GM12878 (cell line): ENCODE measurements at regions not wholly inside any gene's neighbourhood (a gene's known extent, or its start where the extent isn't known, plus 50 kb on each side); places are given as distances from the start of the nearest gene placed in this dataset.

ENCODE experiments used
- ATAC-seq: fragments of 200-7000 bp; cut with Tn5 transposase; 3 replicates; pipeline ENCODE4 v1.9.1; 2020; ENCODE audit warnings: mild to moderate bottlenecking, moderate library complexity
- BruUV-seq: library from RNA; stranded (reverse); fragments of 400-500 nt; replicated peaks from 2 replicates; lab custom pipeline; 2021; lab: Mats Ljungman, UMichigan
- CTCF ChIA-PET: fragments of 300-600 bp; sonication (Branson Sonifier 250); formaldehyde crosslinking; extraction: SDS; loops from one replicate; lab custom pipeline; 2021; ENCODE audit warnings: inconsistent platforms; lab: Yijun Ruan, JAX
- POLR2A ChIA-PET: fragments of 350-600 bp; formaldehyde crosslinking; extraction: SDS; loops from one replicate; lab custom pipeline; 2021; ENCODE audit warnings: inconsistent platforms; lab: Charles Lee
- RAD21 ChIA-PET: fragments of 300-600 bp; sonication (Branson Sonifier 250); formaldehyde crosslinking; loops from one replicate; lab custom pipeline; 2023; ENCODE audit warnings: antibody characterized with exemption; ENCODE audit not compliant: unreplicated experiment; lab: Charles Lee
- SMC1A ChIA-PET: fragments of 300-600 bp; sonication (Branson Sonifier 250); formaldehyde crosslinking; loops from one replicate; lab custom pipeline; 2023; ENCODE audit not compliant: unreplicated experiment, uncharacterized antibody; lab: Charles Lee
- DNase-seq: peaks from one replicate; pipeline ENCODE4 v3.0.0-alpha.2; 2011; ENCODE audit warnings: low read depth, low spot score
- FAIRE-seq: peaks from 3 replicates; lab custom pipeline; 2011; peaks lifted over from hg19 to GRCh38; lab: Jason Lieb, UNC
- H2AFZ ChIP-seq: 2 replicates; pipeline ENCODE4 v1.6.0; 2011; ENCODE audit warnings: low read depth, low read length, control low read depth; ENCODE audit not compliant: control insufficient read depth
- H3K27ac ChIP-seq: 2 replicates; pipeline ENCODE4 v1.5.1; 2011; ENCODE audit warnings: control low read depth; ENCODE audit not compliant: control insufficient read depth, insufficient read depth
- H3K27me3 ChIP-seq, 2 experiments: replicated peaks in 1 of 2; 2 replicates each; pipeline versions ENCODE4 v1.6.0 to v1.6.1; 2011; ENCODE audit warnings: low read length in 1 of 2; ENCODE audit not compliant: control insufficient read depth in 2 of 2, insufficient read depth in 2 of 2
- H3K36me3 ChIP-seq, 2 experiments: 2 replicates each; pipeline ENCODE4 v1.5.1; 2011; ENCODE audit warnings: low read length in 1 of 2; ENCODE audit not compliant: control insufficient read depth in 2 of 2, insufficient read depth in 2 of 2
- H3K4me1 ChIP-seq: 2 replicates; pipeline ENCODE4 v1.6.1; 2011; ENCODE audit warnings: mild to moderate bottlenecking, low read length, moderate library complexity, mixed read lengths; ENCODE audit not compliant: control insufficient read depth, insufficient read depth
- H3K4me2 ChIP-seq: 2 replicates; pipeline ENCODE4 v1.6.0; 2011; ENCODE audit warnings: control low read depth; ENCODE audit not compliant: control insufficient read depth, insufficient read depth
- H3K4me3 ChIP-seq: fragments of 200-600 bp; sonication (generic); 2 replicates; pipeline ENCODE4 v1.5.1; 2016
- H3K79me2 ChIP-seq: 2 replicates; pipeline ENCODE4 v1.6.0; 2011; ENCODE audit warnings: low read length; ENCODE audit not compliant: control insufficient read depth, insufficient read depth
- H3K9ac ChIP-seq: 2 replicates; pipeline ENCODE4 v1.8.0; 2011; ENCODE audit warnings: low read length, control low read depth, mixed read lengths; ENCODE audit not compliant: control insufficient read depth, insufficient read depth
- H3K9me3 ChIP-seq: replicated peaks from 3 replicates; pipeline ENCODE4 v1.5.1; 2011; ENCODE audit warnings: mild to moderate bottlenecking, low read length; ENCODE audit not compliant: control insufficient read depth, insufficient read depth
- H4K20me1 ChIP-seq: 2 replicates; pipeline ENCODE4 v1.6.0; 2011; ENCODE audit not compliant: control insufficient read depth, insufficient read depth
- ASH2L ChIP-seq: fragments of 300-600, 200-600 bp; sonication (generic); IDR thresholded peaks from 2 replicates; pipeline ENCODE4 v1.6.1; 2017; ENCODE audit warnings: low read depth, mild to moderate bottlenecking, borderline replicate concordance
- CBX3 ChIP-seq: fragments of 200-600 bp; sonication (generic); IDR thresholded peaks from 2 replicates; pipeline ENCODE4 v1.6.1; 2016; ENCODE audit warnings: low read depth, borderline replicate concordance
- CEBPB ChIP-seq, 2 experiments: fragments of 150-350 bp in 1 of 2; IDR thresholded peaks; 2 replicates each; pipeline ENCODE4 v1.6.1; 2012 to 2014; ENCODE audit warnings: low read depth in 2 of 2, low read length in 2 of 2, borderline replicate concordance in 1 of 2, inconsistent platforms in 1 of 2
- HDGF ChIP-seq: fragments of 450-650 bp; IDR thresholded peaks from 2 replicates; pipeline ENCODE4 v1.6.1; 2016; ENCODE audit warnings: antibody characterized with exemption
- MYB ChIP-seq: fragments of 150-350 bp; IDR thresholded peaks from 2 replicates; pipeline ENCODE4 v1.6.1; 2014; ENCODE audit warnings: mild to moderate bottlenecking, low read depth, low read length, borderline replicate concordance
- MYC ChIP-seq: IDR thresholded peaks from 2 replicates; pipeline ENCODE4 v1.6.1; 2011; ENCODE audit warnings: mild to moderate bottlenecking, low read length, moderate library complexity, inconsistent platforms; ENCODE audit not compliant: insufficient read depth, insufficient replicate concordance, insufficient read length, severe bottlenecking
- NBN ChIP-seq: fragments of 450-650 bp; IDR thresholded peaks from 2 replicates; pipeline ENCODE4 v1.6.1; 2016
- NFYA ChIP-seq: IDR thresholded peaks from 2 replicates; pipeline ENCODE4 v1.6.1; 2011; ENCODE audit warnings: low read depth, mild to moderate bottlenecking, low read length, improper control_type of control experiment, borderline replicate concordance
- SIN3A ChIP-seq: IDR thresholded peaks from 2 replicates; pipeline ENCODE4 v1.6.1; 2012; ENCODE audit warnings: low read depth, low read length, improper control_type of control experiment
- SIX5 ChIP-seq: IDR thresholded peaks from 2 replicates; pipeline ENCODE4 v1.6.1; 2011; ENCODE audit warnings: mild to moderate bottlenecking, low read depth, low read length, moderate library complexity; ENCODE audit not compliant: severe bottlenecking
- SMC3 ChIP-seq: IDR thresholded peaks from 2 replicates; pipeline ENCODE4 v1.6.1; 2011; ENCODE audit warnings: low read length, improper control_type of control experiment, borderline replicate concordance
- SP1 ChIP-seq: IDR thresholded peaks from one replicate; pipeline ENCODE4 v1.6.1; 2011; ENCODE audit warnings: low read depth, low read length
- YY1 ChIP-seq: IDR thresholded peaks from 2 replicates; pipeline ENCODE4 v1.6.1; 2011; ENCODE audit warnings: low read depth, mild to moderate bottlenecking, low read length
- ZBTB11 ChIP-seq: fragments of 450-650 bp; formaldehyde crosslinking; IDR thresholded peaks from 2 replicates; pipeline ENCODE4 v1.5.0; 2022; ENCODE audit warnings: mild to moderate bottlenecking, missing genetic modification characterization
- ZBTB40 ChIP-seq: fragments of 450-650 bp; IDR thresholded peaks from 2 replicates; pipeline ENCODE4 v1.6.1; 2016; ENCODE audit warnings: mild to moderate bottlenecking, moderate library complexity, borderline replicate concordance
- WGBS: methylation state at CpG from one replicate; pipeline ENCODE4 v1.1.6; 2016; ENCODE audit warnings: low lambda C conversion rate; ENCODE audit not compliant: insufficient replicate concordance, insufficient coverage; ENCODE audit errors: missing lambda C conversion rate; 5-methylcytosine and 5-hydroxymethylcytosine counted together
- in situ Hi-C: fragments of 300-500 bp; cut with MboI; formaldehyde crosslinking; loops from 9 replicates; pipeline ENCODE4 v1.14.3; 2018; ENCODE audit warnings: mixed read lengths
- intact Hi-C: fragments of 100-400 bp; cut with micrococcal nuclease; formaldehyde crosslinking; loops from one replicate; pipeline ENCODE4 v1.14.2; 2022; ENCODE audit not compliant: unreplicated experiment

- ChIA-PET RAD21 (no interaction called here), CTCF (no interaction called here), POLR2A (no interaction called here), SMC1A (no interaction called here)
- no peak overlapping the region for H3K27ac ChIP-seq
- no TSS peak for BruUV-seq
- no peaks in the 10 kb centered on the region for H3K27me3 ChIP-seq
- 63% methylated on average over 1 of the region's 1 CpG for WGBS
- FAIRE-seq (no peak), ATAC-seq (no peak), DNase-seq (no peak)
- H3K9ac ChIP-seq: no peak overlapping the region
- no peaks in the 10 kb centered on the region for H4K20me1 ChIP-seq
- no peak overlapping the region for H3K4me2 ChIP-seq
- H2AFZ ChIP-seq: no peak overlapping the region
- H3K4me3 ChIP-seq: no peak overlapping the region
- intact Hi-C loops (no loop called here), in situ Hi-C loops (no loop called here)
- no peaks in the 10 kb centered on the region for H3K9me3 ChIP-seq
- no peaks in the 10 kb centered on the region for H3K4me1 ChIP-seq
- no peaks in the 10 kb centered on the region for H3K36me3 ChIP-seq
- H3K79me2 ChIP-seq: no peaks in the 10 kb centered on the region
- TF ChIP-seq NFYA (no peak), ZBTB40 (no peak), MYB (no peak), SIN3A (no peak), SIX5 (no peak), NBN (no peak), ZBTB11 (CRISPR knock-in tag) (no peak), CEBPB (IDR thresholded peaks at IDR 0.05; ENCODE audit: borderline replicate concordance in 1 of 2, low read depth in 2 of 2, low read length in 2 of 2) (no peak), MYC (no peak), YY1 (no peak), ASH2L (no peak), CBX3 (no peak), HDGF (no peak), SMC3 (no peak), SP1 (no peak)
Observed at GRCh38 chr2:152974146-152974545, 255.7 kb downstream of the ARL6IP6 start.
